ENCODE measurements at regions not wholly inside any gene's neighbourhood (a gene's known extent, or its start where the extent isn't known, plus 50 kb on each side); places are given as distances from the start of the nearest gene placed in this dataset.

GRCh38 chr13:50592412-50593155, 250.9 kb downstream of the DLEU7 start:
- TF ChIP-seq POLR2A (IDR thresholded peaks at IDR 0.05), result no peak
- no peak for TF ChIP-seq CTCF (IDR thresholded peaks at IDR 0.05)

All from heart left ventricle (tissue), 13 donors.